Astrocyte (in vitro differentiated cells and primary cell): ENCODE measurements at regions not wholly inside any gene's neighbourhood (a gene's known extent, or its start where the extent isn't known, plus 50 kb on each side); places are given as distances from the start of the nearest gene placed in this dataset.

ENCODE experiments used
- EZH2 ChIP-seq: IDR thresholded peaks from 2 replicates; pipeline ENCODE4 v1.6.1; 2012; ENCODE audit warnings: mild to moderate bottlenecking, low read length, inconsistent platforms; ENCODE audit not compliant: insufficient read depth
- TF ChIP-seq, protein P1 (sequence below): IDR thresholded peaks from 2 replicates; pipeline ENCODE4 v1.5.1; 2011; ENCODE audit warnings: low read depth, mild to moderate bottlenecking, inconsistent platforms, low read length, moderate library complexity; ENCODE audit not compliant: insufficient read depth

- TF ChIP-seq, protein P1, sequence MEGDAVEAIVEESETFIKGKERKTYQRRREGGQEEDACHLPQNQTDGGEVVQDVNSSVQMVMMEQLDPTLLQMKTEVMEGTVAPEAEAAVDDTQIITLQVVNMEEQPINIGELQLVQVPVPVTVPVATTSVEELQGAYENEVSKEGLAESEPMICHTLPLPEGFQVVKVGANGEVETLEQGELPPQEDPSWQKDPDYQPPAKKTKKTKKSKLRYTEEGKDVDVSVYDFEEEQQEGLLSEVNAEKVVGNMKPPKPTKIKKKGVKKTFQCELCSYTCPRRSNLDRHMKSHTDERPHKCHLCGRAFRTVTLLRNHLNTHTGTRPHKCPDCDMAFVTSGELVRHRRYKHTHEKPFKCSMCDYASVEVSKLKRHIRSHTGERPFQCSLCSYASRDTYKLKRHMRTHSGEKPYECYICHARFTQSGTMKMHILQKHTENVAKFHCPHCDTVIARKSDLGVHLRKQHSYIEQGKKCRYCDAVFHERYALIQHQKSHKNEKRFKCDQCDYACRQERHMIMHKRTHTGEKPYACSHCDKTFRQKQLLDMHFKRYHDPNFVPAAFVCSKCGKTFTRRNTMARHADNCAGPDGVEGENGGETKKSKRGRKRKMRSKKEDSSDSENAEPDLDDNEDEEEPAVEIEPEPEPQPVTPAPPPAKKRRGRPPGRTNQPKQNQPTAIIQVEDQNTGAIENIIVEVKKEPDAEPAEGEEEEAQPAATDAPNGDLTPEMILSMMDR = no peak
- TF ChIP-seq EZH2 = no peak
These were observed 156.1 kb upstream of the PRICKLE2 start for GRCh38 chr3:64381367-64381766.
